Karpas-422 (cell line): ENCODE measurements at regions not wholly inside any gene's neighbourhood (a gene's known extent, or its start where the extent isn't known, plus 50 kb on each side); places are given as distances from the start of the nearest gene placed in this dataset.
"Not testable (repeated sequence)": the region's sequence is repeated elsewhere in the genome, so short reads cannot be mapped to it uniquely, and the experiment has no call there.

Source experiments
- DNase-seq: peaks from one replicate; pipeline ENCODE4 v3.0.0-alpha.2; 2015
- H2AFZ ChIP-seq: fragments of 200-600 bp; sonication (generic); 2 replicates; pipeline ENCODE4 v1.6.1; 2014; ENCODE audit warnings: antibody characterized with exemption, low read length, mixed read lengths
- H3K27ac ChIP-seq: fragments of 200-600 bp; sonication (generic); 2 replicates; pipeline ENCODE4 v1.5.1; 2014; ENCODE audit warnings: mild to moderate bottlenecking, low read length, moderate library complexity
- H3K27me3 ChIP-seq: fragments of 200-600 bp; sonication (generic); 2 replicates; pipeline ENCODE4 v1.6.1; 2014; ENCODE audit warnings: low read length, mixed read lengths
- H3K36me3 ChIP-seq: fragments of 200-600 bp; sonication (generic); 2 replicates; pipeline ENCODE4 v1.6.1; 2014; ENCODE audit warnings: low read length, mixed read lengths; ENCODE audit not compliant: insufficient read depth
- H3K4me1 ChIP-seq: fragments of 200-600 bp; sonication (generic); 2 replicates; pipeline ENCODE4 v1.6.1; 2014; ENCODE audit warnings: mild to moderate bottlenecking, low read length, mixed read lengths
- H3K4me2 ChIP-seq: fragments of 200-600 bp; sonication (generic); 2 replicates; pipeline ENCODE4 v1.6.1; 2014; ENCODE audit warnings: low read length, low read depth, mild to moderate bottlenecking; ENCODE audit not compliant: poor library complexity, severe bottlenecking
- H3K4me3 ChIP-seq: fragments of 200-600 bp; sonication (generic); 2 replicates; pipeline ENCODE4 v1.5.1; 2014; ENCODE audit warnings: mild to moderate bottlenecking, antibody characterized with exemption, low read length, mixed read lengths
- H3K79me2 ChIP-seq: fragments of 200-600 bp; sonication (generic); 2 replicates; pipeline ENCODE4 v1.6.1; 2014; ENCODE audit warnings: mild to moderate bottlenecking, low read length, mixed read lengths
- H3K9ac ChIP-seq: fragments of 200-600 bp; sonication (generic); 2 replicates; pipeline ENCODE4 v1.6.0; 2014; ENCODE audit warnings: low read length
- H3K9me2 ChIP-seq: fragments of 200-600 bp; sonication (generic), shearing (Covaris generic); replicated peaks from 2 replicates; pipeline ENCODE4 v1.6.0; 2014; ENCODE audit warnings: mild to moderate bottlenecking, low read length, moderate library complexity; ENCODE audit not compliant: insufficient read depth
- H3K9me3 ChIP-seq: fragments of 300-700, 200-600 bp; sonication (generic); 2 replicates; pipeline ENCODE4 v1.6.1; 2014; ENCODE audit warnings: low read length, mixed read lengths
- H4K20me1 ChIP-seq: fragments of 200-600 bp; sonication (generic); 2 replicates; pipeline ENCODE4 v1.6.1; 2014; ENCODE audit warnings: mild to moderate bottlenecking, antibody characterized with exemption, low read length, low read depth; ENCODE audit not compliant: insufficient read depth

DNA sequence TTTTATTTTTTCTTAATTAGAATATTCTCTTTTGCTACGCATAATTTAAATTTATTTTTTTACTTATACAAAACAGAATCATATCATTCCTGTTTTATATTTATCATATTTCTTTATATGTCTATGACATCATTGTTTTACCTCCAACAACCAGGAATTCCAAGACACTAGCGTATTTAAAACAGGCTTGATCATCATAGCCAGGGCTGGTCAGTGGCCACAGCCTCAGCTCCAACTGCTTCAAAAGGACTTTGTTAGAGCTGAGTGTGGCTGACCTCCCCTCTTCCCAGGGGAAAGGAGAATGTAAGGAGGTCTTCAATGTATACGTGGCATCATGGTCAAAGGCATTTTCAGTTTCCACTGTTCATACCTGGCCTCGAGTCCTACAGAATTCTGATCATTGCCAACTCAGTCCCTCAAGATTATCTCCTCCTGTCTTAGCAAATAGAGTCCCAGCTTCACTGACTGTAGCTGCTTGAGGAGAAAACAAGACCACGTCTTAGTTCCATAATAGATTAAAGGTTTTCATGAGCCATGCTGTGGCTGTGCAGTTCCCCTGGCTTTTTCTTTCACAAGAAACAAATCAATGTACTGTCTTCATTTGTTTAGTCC is 444.0 kb downstream of the PTPRC start:
- Histone ChIP-seq H3K4me2 (no peak overlapping the region), H3K4me1 (no peaks in the 10 kb centered on the region), H3K4me3 (no peak overlapping the region), H4K20me1 (no peaks in the 10 kb centered on the region), H3K9me2 (no peaks in the 10 kb centered on the region), H3K27ac (no peak overlapping the region), H2AFZ (no peak overlapping the region), H3K79me2 (no peaks in the 10 kb centered on the region), H3K27me3 (no peaks in the 10 kb centered on the region), H3K36me3 (no peaks in the 10 kb centered on the region), H3K9me3 (no peaks in the 10 kb centered on the region), H3K9ac (no peak overlapping the region)
- no peak for DNase-seq

DNA sequence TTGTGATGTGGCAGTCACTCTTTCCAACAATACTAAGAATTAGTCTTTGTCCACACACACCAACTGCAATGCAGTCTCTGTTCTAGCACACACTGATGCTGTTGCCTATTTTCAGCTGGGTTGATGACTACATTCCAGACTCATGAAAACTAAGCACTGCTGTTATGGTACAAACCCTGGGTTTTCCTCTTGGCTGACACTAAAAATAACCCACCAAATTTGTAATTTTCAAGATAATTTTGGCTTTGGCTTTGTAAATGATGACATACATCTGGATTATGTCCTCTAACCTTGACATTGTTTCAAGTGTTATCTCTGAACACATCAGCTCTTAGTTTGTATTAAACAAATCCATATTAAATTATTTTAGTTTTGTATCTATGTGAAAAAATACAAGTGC is 444.8 kb downstream of the PTPRC start:
- Histone ChIP-seq H3K27ac (no peak overlapping the region), H3K27me3 (no peaks in the 10 kb centered on the region), H3K4me3 (no peak overlapping the region), H3K4me1 (no peaks in the 10 kb centered on the region), H3K79me2 (no peaks in the 10 kb centered on the region), H3K4me2 (no peak overlapping the region), H3K9me3 (no peaks in the 10 kb centered on the region), H3K9ac (no peak overlapping the region), H4K20me1 (no peaks in the 10 kb centered on the region), H3K9me2 (no peaks in the 10 kb centered on the region), H3K36me3 (no peaks in the 10 kb centered on the region), H2AFZ (no peak overlapping the region)
- DNase-seq = no peak

DNA sequence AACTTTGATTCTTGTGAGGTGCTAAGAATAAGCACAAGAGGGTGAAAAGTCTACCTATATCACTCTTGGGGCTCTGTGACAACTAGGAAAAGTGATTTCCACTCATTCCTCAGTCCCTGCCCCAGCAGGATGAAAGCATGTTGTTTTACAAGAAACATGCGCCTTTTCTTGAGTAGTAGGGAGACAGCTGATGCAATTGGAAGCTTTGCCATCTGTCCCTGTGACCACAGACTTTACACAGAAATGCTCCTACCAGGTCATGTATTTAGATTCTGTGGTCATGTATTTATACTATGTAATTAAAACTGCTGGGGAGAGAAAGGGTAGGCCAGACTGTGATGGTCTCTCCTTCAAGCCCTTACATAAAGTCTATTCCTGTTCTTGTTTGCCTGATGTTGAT is 445.5 kb downstream of the PTPRC start:
- no peak for DNase-seq
- no peaks in the 10 kb centered on the region for H3K9me3 ChIP-seq
- H3K9ac ChIP-seq = no peak overlapping the region
- no peaks in the 10 kb centered on the region for H3K79me2 ChIP-seq
- no peak overlapping the region for H3K4me2 ChIP-seq
- H2AFZ ChIP-seq = no peak overlapping the region
- H3K36me3 ChIP-seq = no peaks in the 10 kb centered on the region
- H4K20me1 ChIP-seq = no peaks in the 10 kb centered on the region
- H3K4me1 ChIP-seq = no peaks in the 10 kb centered on the region
- H3K27me3 ChIP-seq = no peaks in the 10 kb centered on the region
- no peak overlapping the region for H3K27ac ChIP-seq
- no peaks in the 10 kb centered on the region for H3K9me2 ChIP-seq
- H3K4me3 ChIP-seq = no peak overlapping the region

DNA sequence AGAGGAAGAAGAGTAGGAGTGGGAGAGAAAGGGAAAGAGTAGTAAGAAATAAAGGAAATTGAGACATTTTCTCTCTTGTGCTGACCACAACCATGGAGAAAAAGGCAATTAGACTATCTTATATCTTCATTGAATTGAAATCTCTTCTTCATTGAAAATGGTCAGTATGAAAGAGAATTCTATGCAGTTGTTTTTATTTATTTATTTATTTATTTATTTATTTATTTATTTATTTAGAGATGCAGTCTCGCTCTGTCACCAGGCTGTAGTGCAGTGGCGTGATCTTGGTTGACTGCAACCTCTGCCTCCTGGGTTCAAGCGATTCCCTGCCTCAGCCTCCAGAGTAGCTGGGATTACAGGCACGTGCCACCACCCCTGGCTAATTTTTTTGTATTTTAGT is 447.1 kb downstream of the PTPRC start:
- no peaks in the 10 kb centered on the region for H3K79me2 ChIP-seq
- H4K20me1 ChIP-seq = no peaks in the 10 kb centered on the region
- no peaks in the 10 kb centered on the region for H3K4me1 ChIP-seq
- no peaks in the 10 kb centered on the region for H3K9me2 ChIP-seq
- H3K27ac ChIP-seq = no peak overlapping the region
- H3K4me3 ChIP-seq = no peak overlapping the region
- no peak overlapping the region for H3K9ac ChIP-seq
- no peak overlapping the region for H3K4me2 ChIP-seq
- H2AFZ ChIP-seq = no peak overlapping the region
- no peaks in the 10 kb centered on the region for H3K27me3 ChIP-seq
- no peak for DNase-seq
- no peaks in the 10 kb centered on the region for H3K36me3 ChIP-seq
- H3K9me3 ChIP-seq = no peaks in the 10 kb centered on the region

DNA sequence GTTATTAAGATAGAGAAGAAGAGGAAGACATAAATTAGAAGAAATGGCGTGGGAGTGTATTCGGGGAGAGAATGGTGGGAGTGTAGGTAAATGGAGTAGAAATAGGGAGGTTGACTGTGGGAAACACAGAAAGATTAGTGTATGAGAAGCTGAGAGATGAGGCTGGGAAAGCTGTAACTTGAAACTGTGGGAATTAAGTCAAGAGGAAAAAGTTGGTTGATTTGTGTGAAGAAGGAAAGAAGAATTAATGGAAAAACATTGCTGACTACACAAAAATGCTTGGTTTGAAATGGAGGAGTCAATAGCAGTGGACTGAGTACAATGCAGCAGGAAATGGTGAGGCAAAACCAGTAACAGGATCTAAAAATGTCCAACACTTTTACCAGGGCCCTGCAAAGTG is 448.3 kb downstream of the PTPRC start:
- Histone ChIP-seq H3K4me1 (no peaks in the 10 kb centered on the region), H2AFZ (no peak overlapping the region), H3K36me3 (no peaks in the 10 kb centered on the region)

DNA sequence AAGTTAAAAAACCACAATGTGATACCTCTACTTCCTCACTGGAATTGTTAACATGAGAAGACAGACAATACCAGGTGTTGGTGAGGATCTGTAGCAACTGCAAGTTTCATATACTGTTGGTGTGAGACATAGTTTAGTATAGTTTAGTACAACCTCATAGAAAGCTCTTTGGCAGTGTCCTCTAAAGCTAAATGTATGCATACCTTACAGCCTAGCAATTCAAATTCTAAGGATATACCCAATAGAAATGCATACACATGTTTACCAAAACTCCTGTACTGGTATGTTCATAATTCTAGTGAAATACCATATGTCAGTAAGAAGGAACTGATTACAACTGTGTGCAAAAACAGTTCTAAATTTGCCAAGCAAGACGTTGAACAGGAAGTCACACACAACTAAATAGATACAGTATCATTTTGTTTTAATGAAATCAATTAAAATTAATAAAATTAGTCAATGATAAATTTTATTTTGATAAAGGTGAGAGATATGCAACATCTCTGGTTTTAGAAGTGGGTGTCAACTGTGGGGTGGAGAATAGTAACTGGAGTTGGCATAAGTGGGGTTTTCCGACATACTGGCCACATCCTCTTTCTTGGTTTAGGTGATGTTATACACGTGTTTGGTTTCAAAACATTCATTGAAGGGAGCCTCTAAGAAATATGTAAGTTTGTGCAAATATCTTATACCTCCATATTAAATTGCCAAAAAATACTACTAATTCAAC is 450.7 kb downstream of the PTPRC start:
- no peaks in the 10 kb centered on the region for H3K27me3 ChIP-seq
- H3K36me3 ChIP-seq = no peaks in the 10 kb centered on the region
- no peak overlapping the region for H3K4me3 ChIP-seq
- H3K9ac ChIP-seq = no peak overlapping the region
- H3K27ac ChIP-seq = no peak overlapping the region
- no peak overlapping the region for H3K4me2 ChIP-seq
- H4K20me1 ChIP-seq = no peaks in the 10 kb centered on the region
- H3K9me2 ChIP-seq = no peaks in the 10 kb centered on the region
- no peak overlapping the region for H2AFZ ChIP-seq
- no peak for DNase-seq
- no peaks in the 10 kb centered on the region for H3K9me3 ChIP-seq
- no peaks in the 10 kb centered on the region for H3K4me1 ChIP-seq
- no peaks in the 10 kb centered on the region for H3K79me2 ChIP-seq

More for the DNA sequence above, 448.3 kb downstream of the PTPRC start:
- no peak for DNase-seq
- Histone ChIP-seq H3K9me3 (no peaks in the 10 kb centered on the region), H3K27ac (no peak overlapping the region), H3K4me2 (no peak overlapping the region), H4K20me1 (no peaks in the 10 kb centered on the region), H3K79me2 (no peaks in the 10 kb centered on the region), H3K9ac (no peak overlapping the region), H3K4me3 (no peak overlapping the region), H3K27me3 (no peaks in the 10 kb centered on the region), H3K9me2 (no peaks in the 10 kb centered on the region)

DNA sequence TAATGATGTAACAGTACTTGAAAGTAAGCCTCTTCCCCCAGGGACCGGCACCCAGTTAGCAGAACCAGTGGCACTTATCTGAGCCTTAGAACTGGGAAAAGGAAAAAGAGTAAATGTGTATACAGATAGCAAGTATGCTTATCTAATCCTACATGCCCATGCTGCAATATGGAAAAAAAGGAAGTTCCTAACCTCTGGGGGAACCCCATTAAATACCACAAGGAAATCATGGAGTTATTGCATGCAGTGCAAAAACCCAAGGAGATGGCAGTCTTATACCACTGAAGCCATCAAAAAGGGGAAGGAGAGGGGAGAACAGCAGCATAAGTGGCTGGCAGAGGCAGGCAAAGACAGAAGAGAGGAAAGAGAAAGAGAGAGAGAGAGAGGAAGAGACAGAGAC is 456.8 kb downstream of the PTPRC start:
- not testable (repeated sequence) for H3K9me3 ChIP-seq, H3K27ac ChIP-seq, DNase-seq, H3K9me2 ChIP-seq, H3K4me1 ChIP-seq, H3K36me3 ChIP-seq, H3K79me2 ChIP-seq, H3K27me3 ChIP-seq, H4K20me1 ChIP-seq, H3K9ac ChIP-seq, H3K4me2 ChIP-seq, H3K4me3 ChIP-seq, H2AFZ ChIP-seq

DNA sequence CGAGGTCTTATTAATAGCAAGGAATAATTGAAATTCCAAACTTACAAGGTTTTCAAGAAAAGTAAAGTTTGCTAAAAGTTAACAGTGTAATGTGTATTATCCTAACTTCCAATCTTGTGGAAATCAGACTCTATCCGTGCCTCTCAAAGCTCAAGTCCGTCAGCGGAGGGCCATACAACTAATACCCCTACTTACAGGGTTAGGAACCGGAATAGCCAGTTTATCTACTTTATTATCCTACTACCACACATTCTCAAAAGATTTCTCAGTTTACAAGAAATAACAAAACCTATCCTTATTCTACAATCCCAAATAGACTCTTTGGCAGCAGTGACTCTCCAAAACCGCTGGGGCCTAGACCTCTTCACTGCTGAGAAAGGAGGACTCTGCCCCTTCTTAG is 457.8 kb downstream of the PTPRC start:
- Histone ChIP-seq H2AFZ (no peak overlapping the region), H3K79me2 (no peaks in the 10 kb centered on the region), H4K20me1 (no peaks in the 10 kb centered on the region), H3K4me2 (no peak overlapping the region), H3K36me3 (no peaks in the 10 kb centered on the region), H3K4me3 (no peak overlapping the region), H3K4me1 (no peaks in the 10 kb centered on the region), H3K9me3 (no peaks in the 10 kb centered on the region), H3K27me3 (no peaks in the 10 kb centered on the region), H3K9ac (no peak overlapping the region), H3K9me2 (no peaks in the 10 kb centered on the region), H3K27ac (no peak overlapping the region)
- DNase-seq = no peak
